ENCODE measurements at regions not wholly inside any gene's neighbourhood (a gene's known extent, or its start where the extent isn't known, plus 50 kb on each side); places are given as distances from the start of the nearest gene placed in this dataset.
A peak's percentile ranks its signal among the peaks of the same experiment; 100 is the strongest.

DNA sequence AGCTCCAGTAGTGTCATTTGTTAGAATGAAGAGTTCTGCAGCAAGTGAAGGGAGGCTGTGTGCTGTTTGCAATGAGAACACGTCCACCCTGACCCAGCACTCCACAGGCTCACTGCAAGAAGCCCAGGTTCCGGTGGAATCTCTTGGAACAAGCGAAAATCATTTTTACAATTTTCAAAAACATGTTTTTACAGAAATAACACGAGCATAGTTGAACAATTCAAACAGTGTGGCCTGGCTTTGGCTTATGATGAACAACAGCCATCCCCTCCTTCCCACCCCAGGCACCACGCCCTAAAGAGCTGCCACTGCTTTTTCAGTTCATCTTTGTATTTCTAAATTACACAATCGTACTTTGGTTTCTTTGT lies 59.5 kb upstream of the KY start:
- H3K4me2 ChIP-seq (ENCODE audit: low read length), result no peak overlapping the region
- DNase-seq (ENCODE audit: low read depth) (no peak), FAIRE-seq (no peak)
- H3K79me2 ChIP-seq (ENCODE audit: insufficient read depth, low read length), result no peaks in the 10 kb centered on the region
- no peaks in the 10 kb centered on the region for H3K9me3 Mint-ChIP-seq (ENCODE audit: unreplicated experiment)
- TF ChIP-seq, protein P1, sequence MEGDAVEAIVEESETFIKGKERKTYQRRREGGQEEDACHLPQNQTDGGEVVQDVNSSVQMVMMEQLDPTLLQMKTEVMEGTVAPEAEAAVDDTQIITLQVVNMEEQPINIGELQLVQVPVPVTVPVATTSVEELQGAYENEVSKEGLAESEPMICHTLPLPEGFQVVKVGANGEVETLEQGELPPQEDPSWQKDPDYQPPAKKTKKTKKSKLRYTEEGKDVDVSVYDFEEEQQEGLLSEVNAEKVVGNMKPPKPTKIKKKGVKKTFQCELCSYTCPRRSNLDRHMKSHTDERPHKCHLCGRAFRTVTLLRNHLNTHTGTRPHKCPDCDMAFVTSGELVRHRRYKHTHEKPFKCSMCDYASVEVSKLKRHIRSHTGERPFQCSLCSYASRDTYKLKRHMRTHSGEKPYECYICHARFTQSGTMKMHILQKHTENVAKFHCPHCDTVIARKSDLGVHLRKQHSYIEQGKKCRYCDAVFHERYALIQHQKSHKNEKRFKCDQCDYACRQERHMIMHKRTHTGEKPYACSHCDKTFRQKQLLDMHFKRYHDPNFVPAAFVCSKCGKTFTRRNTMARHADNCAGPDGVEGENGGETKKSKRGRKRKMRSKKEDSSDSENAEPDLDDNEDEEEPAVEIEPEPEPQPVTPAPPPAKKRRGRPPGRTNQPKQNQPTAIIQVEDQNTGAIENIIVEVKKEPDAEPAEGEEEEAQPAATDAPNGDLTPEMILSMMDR (IDR thresholded peaks at IDR 0.05; ENCODE audit: insufficient read depth, low read depth, low read length), result no peak
- TF ChIP-seq EZH2 (IDR thresholded peaks at IDR 0.05; ENCODE audit: insufficient read depth, low read length), result no peak
- H2AFZ ChIP-seq (ENCODE audit: low read depth, low read length), result no peak overlapping the region
- H3K4me1 ChIP-seq (ENCODE audit: insufficient read depth, low read length), result peaks cover 27% of the 10 kb centered on the region
- no peak overlapping the region for H3K4me3 Mint-ChIP-seq (ENCODE audit: unreplicated experiment)
- H3K27ac Mint-ChIP-seq (ENCODE audit: unreplicated experiment), result no peak overlapping the region
- H3K36me3 Mint-ChIP-seq (ENCODE audit: low read depth, unreplicated experiment), result no peaks in the 10 kb centered on the region
- no peaks in the 10 kb centered on the region for H4K20me1 ChIP-seq (ENCODE audit: insufficient read depth, low read length)
- no peaks in the 10 kb centered on the region for H3K27me3 ChIP-seq (ENCODE audit: insufficient read depth, low read length)
- no peak overlapping the region for H3K4me3 ChIP-seq (ENCODE audit: insufficient read depth, low read depth, low read length)
- peaks cover 23% of the 10 kb centered on the region for H3K4me1 Mint-ChIP-seq (ENCODE audit: low read depth, unreplicated experiment)
- peaks cover 15% of the 10 kb centered on the region for H3K27me3 Mint-ChIP-seq (ENCODE audit: low read depth, unreplicated experiment)
- H3K36me3 ChIP-seq (ENCODE audit: insufficient read depth, low read length), result no peaks in the 10 kb centered on the region
- peak overlapping the region; percentile 94 for H3K27ac ChIP-seq (ENCODE audit: low read depth, low read length)
- H3K9me3 ChIP-seq (ENCODE audit: insufficient read depth, low read depth, low read length), result no peaks in the 10 kb centered on the region
- H3K9ac ChIP-seq (ENCODE audit: low read length), result no peak overlapping the region

DNA sequence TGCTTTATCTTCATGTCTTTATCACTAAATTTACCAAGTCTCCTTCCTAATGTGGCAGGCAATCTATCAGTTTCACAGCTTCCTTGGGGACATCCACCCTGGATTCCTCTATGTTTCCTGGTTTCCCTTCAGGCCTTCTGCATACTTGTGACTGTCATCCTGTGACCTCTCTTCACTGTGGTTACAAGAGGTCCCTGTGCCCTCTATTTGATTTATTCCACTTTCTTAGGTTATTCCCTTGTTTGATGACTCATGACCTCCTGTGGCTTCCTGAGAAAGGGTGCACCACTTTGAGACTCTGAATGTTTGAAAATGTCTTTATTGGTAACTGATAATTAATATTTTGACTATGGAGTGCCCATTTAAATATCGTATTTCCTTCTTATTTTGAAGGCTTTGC lies 60.5 kb upstream of the KY start:
- Histone ChIP-seq H3K9ac (ENCODE audit: low read length) (no peak overlapping the region), H3K27ac (ENCODE audit: low read depth, low read length) (no peak overlapping the region), H3K4me1 (ENCODE audit: insufficient read depth, low read length) (peaks cover 27% of the 10 kb centered on the region), H4K20me1 (ENCODE audit: insufficient read depth, low read length) (no peaks in the 10 kb centered on the region), H3K36me3 (ENCODE audit: insufficient read depth, low read length) (no peaks in the 10 kb centered on the region), H3K9me3 (ENCODE audit: insufficient read depth, low read depth, low read length) (no peaks in the 10 kb centered on the region), H3K27me3 (ENCODE audit: insufficient read depth, low read length) (no peaks in the 10 kb centered on the region), H3K4me2 (ENCODE audit: low read length) (no peak overlapping the region), H2AFZ (ENCODE audit: low read depth, low read length) (no peak overlapping the region), H3K79me2 (ENCODE audit: insufficient read depth, low read length) (no peaks in the 10 kb centered on the region), H3K4me3 (ENCODE audit: insufficient read depth, low read depth, low read length) (no peak overlapping the region)
- H3K4me1 Mint-ChIP-seq (ENCODE audit: low read depth, unreplicated experiment), result peaks cover 23% of the 10 kb centered on the region
- no peaks in the 10 kb centered on the region for H3K9me3 Mint-ChIP-seq (ENCODE audit: unreplicated experiment)
- DNase-seq (ENCODE audit: low read depth) (peak; percentile 15), FAIRE-seq (no peak)
- no peak overlapping the region for H3K27ac Mint-ChIP-seq (ENCODE audit: unreplicated experiment)
- H3K4me3 Mint-ChIP-seq (ENCODE audit: unreplicated experiment), result no peak overlapping the region
- TF ChIP-seq, protein P1 (IDR thresholded peaks at IDR 0.05; ENCODE audit: insufficient read depth, low read depth, low read length), result no peak
- TF ChIP-seq EZH2 (IDR thresholded peaks at IDR 0.05; ENCODE audit: insufficient read depth, low read length), result no peak
- no peaks in the 10 kb centered on the region for H3K36me3 Mint-ChIP-seq (ENCODE audit: low read depth, unreplicated experiment)
- H3K27me3 Mint-ChIP-seq (ENCODE audit: low read depth, unreplicated experiment), result peaks cover 7% of the 10 kb centered on the region

DNA sequence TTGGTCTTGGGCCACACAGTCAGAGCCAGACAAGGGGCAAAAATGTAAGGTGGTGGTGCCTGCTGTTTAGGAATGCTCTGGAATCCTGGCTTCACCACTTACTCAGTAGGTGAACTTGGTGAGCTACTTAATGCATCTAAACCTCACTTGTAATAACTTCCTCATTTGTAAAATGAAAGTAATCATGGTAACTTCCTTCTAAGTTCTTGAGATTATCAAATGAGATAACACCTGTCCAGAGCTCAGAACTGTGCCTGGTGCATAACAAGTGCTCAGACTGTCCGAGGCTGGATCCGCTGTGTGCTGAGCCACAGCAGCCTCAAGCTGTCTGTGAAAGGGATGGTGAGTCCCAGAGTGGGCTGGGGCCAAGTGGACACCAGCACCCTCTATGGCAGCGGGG lies 62.8 kb upstream of the KY start:
- Histone ChIP-seq H3K9ac (ENCODE audit: low read length) (no peak overlapping the region), H3K27ac (ENCODE audit: low read depth, low read length) (no peak overlapping the region), H3K9me3 (ENCODE audit: insufficient read depth, low read depth, low read length) (no peaks in the 10 kb centered on the region), H3K4me3 (ENCODE audit: insufficient read depth, low read depth, low read length) (no peak overlapping the region), H3K36me3 (ENCODE audit: insufficient read depth, low read length) (no peaks in the 10 kb centered on the region), H3K4me2 (ENCODE audit: low read length) (no peak overlapping the region), H3K4me1 (ENCODE audit: insufficient read depth, low read length) (peaks cover 16% of the 10 kb centered on the region), H3K79me2 (ENCODE audit: insufficient read depth, low read length) (no peaks in the 10 kb centered on the region), H3K27me3 (ENCODE audit: insufficient read depth, low read length) (no peaks in the 10 kb centered on the region), H2AFZ (ENCODE audit: low read depth, low read length) (no peak overlapping the region), H4K20me1 (ENCODE audit: insufficient read depth, low read length) (no peaks in the 10 kb centered on the region)
- no peak for DNase-seq (ENCODE audit: low read depth)
- H3K4me3 Mint-ChIP-seq (ENCODE audit: unreplicated experiment), result no peak overlapping the region
- FAIRE-seq, result no peak
- TF ChIP-seq, protein P1 (IDR thresholded peaks at IDR 0.05; ENCODE audit: insufficient read depth, low read depth, low read length), result no peak
- no peak for TF ChIP-seq EZH2 (IDR thresholded peaks at IDR 0.05; ENCODE audit: insufficient read depth, low read length)
- H3K27ac Mint-ChIP-seq (ENCODE audit: unreplicated experiment), result no peak overlapping the region
- H3K4me1 Mint-ChIP-seq (ENCODE audit: low read depth, unreplicated experiment), result peaks cover 23% of the 10 kb centered on the region
- H3K9me3 Mint-ChIP-seq (ENCODE audit: unreplicated experiment), result no peaks in the 10 kb centered on the region
- H3K36me3 Mint-ChIP-seq (ENCODE audit: low read depth, unreplicated experiment), result no peaks in the 10 kb centered on the region
- peaks cover 6% of the 10 kb centered on the region for H3K27me3 Mint-ChIP-seq (ENCODE audit: low read depth, unreplicated experiment)

Measured in astrocyte (in vitro differentiated cells and primary cell).